H1 (cell line): ENCODE measurements at regions not wholly inside any gene's neighbourhood (a gene's known extent, or its start where the extent isn't known, plus 50 kb on each side); places are given as distances from the start of the nearest gene placed in this dataset.

Source experiments
- CREB1 ChIP-seq: IDR thresholded peaks from 2 replicates; pipeline ENCODE4 v1.6.1; 2012; ENCODE audit warnings: inconsistent platforms
- CTCF ChIP-seq, 3 experiments: IDR thresholded peaks; 1 replicate in 2 of 3; 2 replicates in 1 of 3; pipeline versions ENCODE4 v1.5.1 to v1.6.1; 2011; ENCODE audit warnings: low read length in 3 of 3, mild to moderate bottlenecking in 3 of 3, inconsistent platforms in 2 of 3, low read depth in 1 of 3, moderate library complexity in 1 of 3; ENCODE audit not compliant: insufficient read depth in 1 of 3; ENCODE audit errors: control extremely low read depth in 1 of 3
- EZH2 ChIP-seq: fragments of 200-600 bp; sonication (generic); IDR thresholded peaks from 2 replicates; pipeline ENCODE4 v1.7.1; 2012; ENCODE audit warnings: low read depth, mild to moderate bottlenecking, moderate library complexity, low read length, inconsistent platforms; ENCODE audit not compliant: severe bottlenecking
- JUND ChIP-seq: IDR thresholded peaks from 2 replicates; pipeline ENCODE4 v1.6.1; 2011; ENCODE audit warnings: mild to moderate bottlenecking, improper control_type of control experiment, low read length
- KDM5A ChIP-seq: fragments of 200-600 bp; IDR thresholded peaks from 2 replicates; pipeline ENCODE4 v1.7.1; 2012; ENCODE audit warnings: mild to moderate bottlenecking, low read length, inconsistent platforms, mixed read lengths
- POLR2A ChIP-seq, 2 experiments: IDR thresholded peaks; 1 replicate in 1 of 2; 2 replicates in 1 of 2; pipeline ENCODE4 v1.6.1; 2011; ENCODE audit warnings: low read depth in 2 of 2, low read length in 2 of 2, mild to moderate bottlenecking in 2 of 2; ENCODE audit errors: control extremely low read depth in 1 of 2
- POLR2AphosphoS5 ChIP-seq: IDR thresholded peaks from 2 replicates; pipeline ENCODE4 v1.6.1; 2011; ENCODE audit warnings: low read depth, low read length
- RFX5 ChIP-seq: IDR thresholded peaks from 2 replicates; pipeline ENCODE4 v1.6.1; 2011; ENCODE audit warnings: low read depth, low read length, improper control_type of control experiment, borderline replicate concordance

- TF ChIP-seq CTCF (IDR thresholded peaks at IDR 0.05; ENCODE audit: control extremely low read depth in 1 of 3, insufficient read depth in 1 of 3, low read depth in 1 of 3, low read length in 3 of 3): peak in 2 of 3 experiments; percentile 23 to 62; a peak in 2 of 4 replicates
- no peak for TF ChIP-seq KDM5A
- no peak for TF ChIP-seq POLR2A (IDR thresholded peaks at IDR 0.05; ENCODE audit: control extremely low read depth in 1 of 2, low read depth in 2 of 2, low read length in 2 of 2)
- TF ChIP-seq RFX5: no peak
- no peak for TF ChIP-seq CREB1
- TF ChIP-seq POLR2AphosphoS5: no peak
- TF ChIP-seq JUND: no peak
- no peak for TF ChIP-seq EZH2
Measured at GRCh38 chr6:23446469-23446967, 679.5 kb upstream of the NRSN1 start.
